Body of pancreas (tissue), 4 donors: ENCODE measurements at regions not wholly inside any gene's neighbourhood (a gene's known extent, or its start where the extent isn't known, plus 50 kb on each side); places are given as distances from the start of the nearest gene placed in this dataset.

Experiments
- ATAC-seq: fragments of 150-250 bp; one replicate; pipeline ENCODE4 v1.9.1; 2016
- DNase-seq, 4 donors: peaks; one replicate each; pipeline ENCODE4 v3.0.0-alpha.2; 2019
- H3K27ac ChIP-seq, 4 donors: fragments of 200-600 bp; sonication (generic); 1 replicate in 3 of 4; 2 replicates in 1 of 4; pipeline versions ENCODE4 v1.5.1 to v1.6.1; 2016 to 2019; ENCODE audit warnings: mild to moderate bottlenecking in 1 of 4, mixed read lengths in 1 of 4, moderate library complexity in 1 of 4
- H3K27me3 ChIP-seq, 2 donors: fragments of 200-600 bp; sonication (generic); one replicate each; pipeline ENCODE4 v1.6.0; 2016; ENCODE audit warnings: mild to moderate bottlenecking in 1 of 2
- H3K36me3 ChIP-seq, 2 donors: fragments of 200-600 bp; sonication (generic); replicated peaks in 1 of 2; 2 replicates each; pipeline ENCODE4 v1.5.1; 2016; ENCODE audit warnings: low read depth in 2 of 2; ENCODE audit not compliant: insufficient read depth in 1 of 2
- H3K4me1 ChIP-seq: fragments of 200-600 bp; sonication (generic); one replicate; pipeline ENCODE4 v1.6.0; 2016
- H3K4me3 ChIP-seq, 2 donors: fragments of 200-600 bp; sonication (generic); 1 replicate in 1 of 2; 2 replicates in 1 of 2; pipeline ENCODE4 v1.5.1; 2016 to 2019
- H3K9me3 ChIP-seq, 3 donors: fragments of 200-600 bp; sonication (generic); 1 replicate in 2 of 3; 2 replicates in 1 of 3; pipeline ENCODE4 v1.5.1; 2016
- CTCF ChIP-seq, 7 experiments: fragments of 450-650 bp in 4 of 7; fragments of 200-600 bp in 3 of 7; sonication (generic) in 3 of 7; IDR thresholded peaks; one replicate each; pipeline ENCODE4 v1.5.1; 2016 to 2019; ENCODE audit warnings: antibody characterized with exemption in 7 of 7
- POLR2A ChIP-seq, 3 donors: fragments of 450-650 bp; IDR thresholded peaks; one replicate each; pipeline ENCODE4 v1.6.1; 2016; ENCODE audit warnings: antibody characterized with exemption in 3 of 3, mild to moderate bottlenecking in 2 of 3
- WGBS, 2 donors: methylation state at CpG; one replicate each; pipeline ENCODE4 v1.1.5; 2017; 5-methylcytosine and 5-hydroxymethylcytosine counted together
- intact Hi-C: fragments of 100-400 bp; cut with DNase I; formaldehyde crosslinking; loops from one replicate; pipeline ENCODE4 v1.15.1; 2023

GRCh38 chr10:55740110-55740509, 620.9 kb downstream of the ZWINT start:
- Histone ChIP-seq H3K4me3 (no peak overlapping the region), H3K27ac (no peak overlapping the region), H3K9me3 (peaks cover 0 to 5% (median 0%) of the 10 kb centered on the region in 3 donors), H3K4me1 (no peaks in the 10 kb centered on the region), H3K36me3 (no peaks in the 10 kb centered on the region), H3K27me3 (no peaks in the 10 kb centered on the region)
- intact Hi-C loops: no loop called here
- ATAC-seq (no peak), DNase-seq (no peak)
- TF ChIP-seq POLR2A (IDR thresholded peaks at IDR 0.05): no peak
- no peak for TF ChIP-seq CTCF (IDR thresholded peaks at IDR 0.05)
- WGBS, 2 donors: 59 to 69% methylated on average over 2 of the region's 2 CpGs

DNA sequence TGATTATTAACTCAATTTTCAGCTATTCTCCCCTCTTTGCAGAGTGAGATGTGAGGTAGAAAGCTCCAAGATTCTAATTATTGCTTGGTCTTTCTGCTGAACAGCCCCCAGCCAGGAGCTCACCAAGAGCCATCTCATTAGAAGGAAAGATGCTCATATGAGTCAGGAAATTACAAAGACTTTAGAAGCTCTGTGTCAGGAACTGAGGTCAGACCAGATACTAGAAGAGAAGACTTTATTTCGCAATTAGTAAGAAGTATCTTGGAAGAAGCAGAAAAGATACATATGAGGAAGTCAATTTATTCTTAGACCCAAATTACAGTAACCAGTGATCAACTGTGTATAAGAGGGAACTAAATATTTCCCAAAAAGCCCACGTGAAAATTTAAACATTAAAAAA, 626.9 kb downstream of the ZWINT start:
- no peak for TF ChIP-seq POLR2A (IDR thresholded peaks at IDR 0.05)
- TF ChIP-seq CTCF (IDR thresholded peaks at IDR 0.05): no peak
- Histone ChIP-seq H3K36me3 (no peaks in the 10 kb centered on the region), H3K4me1 (no peaks in the 10 kb centered on the region), H3K9me3 (no peaks in the 10 kb centered on the region), H3K27me3 (no peaks in the 10 kb centered on the region), H3K27ac (no peak overlapping the region), H3K4me3 (no peak overlapping the region)
- ATAC-seq: no peak
- 48 to 63% methylated on average over 2 of the region's 2 CpGs for WGBS, 2 donors
- DNase-seq: no peak
- intact Hi-C loops: no loop called here

DNA sequence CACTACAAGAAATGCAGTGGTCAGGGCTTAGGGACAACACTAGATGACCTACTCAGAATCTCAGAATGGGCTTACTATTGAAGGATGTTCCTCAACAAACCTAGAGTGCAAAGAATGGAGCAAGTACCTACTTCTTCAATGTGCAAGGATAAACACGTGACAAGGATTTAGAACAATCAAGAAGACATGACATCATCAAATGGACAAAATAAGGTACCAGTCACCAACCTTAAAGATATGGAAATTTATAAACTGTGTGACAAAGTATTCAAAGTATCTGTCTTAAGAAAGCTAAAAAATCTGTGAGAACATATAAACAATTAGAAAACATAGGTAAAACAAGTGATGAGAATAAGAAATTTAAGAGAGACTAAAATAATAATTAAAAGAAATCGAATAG, 656.1 kb downstream of the ZWINT start:
- ATAC-seq (no peak), DNase-seq (no peak)
- Histone ChIP-seq H3K4me3 (no peak overlapping the region), H3K9me3 (no peaks in the 10 kb centered on the region), H3K27me3 (no peaks in the 10 kb centered on the region), H3K4me1 (no peaks in the 10 kb centered on the region), H3K27ac (no peak overlapping the region), H3K36me3 (no peaks in the 10 kb centered on the region)
- intact Hi-C loops: no loop called here
- 76 to 77% methylated on average over 2 of the region's 2 CpGs for WGBS, 2 donors
- TF ChIP-seq POLR2A (IDR thresholded peaks at IDR 0.05) (no peak), CTCF (IDR thresholded peaks at IDR 0.05) (no peak)

DNA sequence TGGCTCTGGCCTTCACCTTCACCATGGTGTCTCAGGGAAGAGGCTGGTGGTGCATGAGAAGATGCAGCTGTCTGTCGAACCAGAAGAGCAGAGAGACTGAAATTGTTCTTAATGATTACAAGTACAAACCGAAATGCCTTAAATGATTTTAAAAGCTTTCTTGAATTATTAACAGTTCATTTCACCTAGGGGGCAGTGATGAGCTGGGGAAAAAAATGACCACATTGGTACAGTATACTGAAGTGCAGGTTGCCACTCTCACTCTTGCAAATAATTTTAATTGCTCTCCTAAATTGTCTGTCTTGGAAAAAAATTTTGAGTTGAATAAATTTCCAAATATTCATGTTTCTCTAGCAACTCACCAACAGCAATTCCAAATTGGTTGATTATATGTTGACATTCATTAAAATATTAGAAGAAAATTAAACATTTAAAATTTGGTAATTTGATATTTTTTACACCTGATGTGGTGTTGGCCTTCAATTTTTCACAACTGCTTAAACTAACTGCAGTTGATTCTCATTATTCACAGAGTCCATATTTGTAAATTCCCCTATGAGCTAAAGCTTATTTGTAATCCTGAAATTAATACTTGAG, 692.6 kb downstream of the ZWINT start:
- ATAC-seq (no peak), DNase-seq (peak in 2 of 4 donors; percentile 3 to 29)
- Histone ChIP-seq H3K4me1 (no peaks in the 10 kb centered on the region), H3K27me3 (no peaks in the 10 kb centered on the region), H3K4me3 (no peak overlapping the region), H3K27ac (no peak overlapping the region), H3K9me3 (no peaks in the 10 kb centered on the region), H3K36me3 (no peaks in the 10 kb centered on the region)
- TF ChIP-seq CTCF (IDR thresholded peaks at IDR 0.05): peak in 5 of 7 experiments; percentile 13 to 48 (median 22)
- TF ChIP-seq POLR2A (IDR thresholded peaks at IDR 0.05): no peak
- intact Hi-C loops: no loop called here
- WGBS, 2 donors: 21 to 37% methylated on average over 2 of the region's 2 CpGs

DNA sequence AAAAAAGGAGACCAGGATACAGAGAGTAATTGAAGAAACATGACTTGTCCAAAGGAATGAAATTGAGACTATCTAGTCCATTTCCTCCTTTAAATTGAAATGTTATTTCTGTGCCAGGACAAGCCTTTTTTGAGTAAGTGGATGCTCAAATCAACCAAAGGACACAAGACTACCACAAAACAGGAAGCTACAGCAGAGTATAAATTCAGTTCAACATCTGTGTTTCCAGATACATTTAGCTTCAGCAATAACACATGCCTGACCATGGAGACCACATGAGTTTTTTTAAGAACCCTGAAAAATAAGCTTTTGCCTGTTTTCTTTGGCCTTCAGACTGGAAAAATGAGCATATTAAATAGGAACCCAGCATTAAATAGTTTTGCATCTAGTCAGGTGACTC, 707.5 kb downstream of the ZWINT start:
- Histone ChIP-seq H3K27me3 (no peaks in the 10 kb centered on the region), H3K4me3 (no peak overlapping the region), H3K36me3 (no peaks in the 10 kb centered on the region), H3K9me3 (no peaks in the 10 kb centered on the region), H3K27ac (no peak overlapping the region), H3K4me1 (no peaks in the 10 kb centered on the region)
- ATAC-seq: no peak
- no peak for DNase-seq
- intact Hi-C loops: no loop called here
- no peak for TF ChIP-seq POLR2A (IDR thresholded peaks at IDR 0.05)
- no peak for TF ChIP-seq CTCF (IDR thresholded peaks at IDR 0.05)
